ENCODE measurements at regions not wholly inside any gene's neighbourhood (a gene's known extent, or its start where the extent isn't known, plus 50 kb on each side); places are given as distances from the start of the nearest gene placed in this dataset.

DNA sequence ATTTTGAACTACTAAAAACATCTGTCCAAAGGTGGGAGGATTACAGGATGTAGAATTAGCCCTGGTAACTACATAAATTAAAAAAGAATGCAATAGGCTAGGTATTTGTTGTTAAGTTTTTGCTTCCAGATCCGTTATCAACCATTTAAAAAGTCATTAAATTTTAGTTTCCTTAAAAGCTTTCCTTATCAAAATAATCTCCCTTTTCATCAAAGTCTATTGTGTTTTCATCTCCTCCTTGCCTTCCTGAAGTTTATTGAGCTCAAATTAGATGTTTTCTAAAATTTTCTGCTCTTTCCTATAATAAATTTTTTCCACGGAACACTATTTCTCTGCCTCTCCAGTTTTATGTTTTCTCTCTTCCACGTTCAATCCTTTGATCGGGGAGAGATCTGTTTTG is 108.6 kb downstream of the MEX3B start:
- TF ChIP-seq, protein P1, sequence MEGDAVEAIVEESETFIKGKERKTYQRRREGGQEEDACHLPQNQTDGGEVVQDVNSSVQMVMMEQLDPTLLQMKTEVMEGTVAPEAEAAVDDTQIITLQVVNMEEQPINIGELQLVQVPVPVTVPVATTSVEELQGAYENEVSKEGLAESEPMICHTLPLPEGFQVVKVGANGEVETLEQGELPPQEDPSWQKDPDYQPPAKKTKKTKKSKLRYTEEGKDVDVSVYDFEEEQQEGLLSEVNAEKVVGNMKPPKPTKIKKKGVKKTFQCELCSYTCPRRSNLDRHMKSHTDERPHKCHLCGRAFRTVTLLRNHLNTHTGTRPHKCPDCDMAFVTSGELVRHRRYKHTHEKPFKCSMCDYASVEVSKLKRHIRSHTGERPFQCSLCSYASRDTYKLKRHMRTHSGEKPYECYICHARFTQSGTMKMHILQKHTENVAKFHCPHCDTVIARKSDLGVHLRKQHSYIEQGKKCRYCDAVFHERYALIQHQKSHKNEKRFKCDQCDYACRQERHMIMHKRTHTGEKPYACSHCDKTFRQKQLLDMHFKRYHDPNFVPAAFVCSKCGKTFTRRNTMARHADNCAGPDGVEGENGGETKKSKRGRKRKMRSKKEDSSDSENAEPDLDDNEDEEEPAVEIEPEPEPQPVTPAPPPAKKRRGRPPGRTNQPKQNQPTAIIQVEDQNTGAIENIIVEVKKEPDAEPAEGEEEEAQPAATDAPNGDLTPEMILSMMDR (IDR thresholded peaks at IDR 0.05), result no peak
- no peak for TF ChIP-seq POLR2A (IDR thresholded peaks at IDR 0.05)

Measured in right lobe of liver (tissue), 4 donors.